Activated CD8-positive, alpha-beta memory T cell treated with anti-CD3 and anti-CD28 coated beads, Interleukin-2, amount 50 U/mL, for 48 hours (primary cell): ENCODE measurements at regions not wholly inside any gene's neighbourhood (a gene's known extent, or its start where the extent isn't known, plus 50 kb on each side); places are given as distances from the start of the nearest gene placed in this dataset.

ENCODE experiments used
- DNase-seq: peaks from one replicate; pipeline ENCODE4 v3.0.0-alpha.2; 2020

- no peak for DNase-seq
These were observed 53.1 kb upstream of the GLRA2 start for GRCh38 chrX:14476205-14476604.

- DNase-seq, result no peak
These were observed 79.6 kb upstream of the GLRA2 start for GRCh38 chrX:14449773-14450172.

GRCh38 chrX:14448406-14448805 lies 80.9 kb upstream of the GLRA2 start:
- DNase-seq, result no peak

- DNase-seq, result no peak
These were observed 89.2 kb upstream of the GLRA2 start for GRCh38 chrX:14440106-14440505.

- DNase-seq, result no peak
These were observed 101.7 kb upstream of the GLRA2 start for GRCh38 chrX:14427614-14428013.

- no peak for DNase-seq
These were observed 108.5 kb upstream of the GLRA2 start for GRCh38 chrX:14420841-14421240.

GRCh38 chrX:14412686-14413085 lies 116.7 kb upstream of the GLRA2 start:
- DNase-seq, result no peak

GRCh38 chrX:14411326-14411725 lies 118.0 kb upstream of the GLRA2 start:
- DNase-seq, result no peak

GRCh38 chrX:14409341-14409740 lies 120.0 kb upstream of the GLRA2 start:
- no peak for DNase-seq

- no peak for DNase-seq
These were observed 123.1 kb upstream of the GLRA2 start for GRCh38 chrX:14406225-14406624.

- no peak for DNase-seq
These were observed 130.6 kb upstream of the GLRA2 start for GRCh38 chrX:14398725-14399124.

GRCh38 chrX:14389682-14390081 lies 139.7 kb upstream of the GLRA2 start:
- DNase-seq, result no peak

GRCh38 chrX:14386981-14387380 lies 142.4 kb upstream of the GLRA2 start:
- no peak for DNase-seq

GRCh38 chrX:14380044-14380443 lies 149.3 kb upstream of the GLRA2 start:
- DNase-seq, result no peak

- no peak for DNase-seq
These were observed 151.9 kb upstream of the GLRA2 start for GRCh38 chrX:14377427-14377826.

- no peak for DNase-seq
These were observed 165.6 kb upstream of the GLRA2 start for GRCh38 chrX:14363728-14364127.

GRCh38 chrX:14362721-14363120 lies 166.6 kb upstream of the GLRA2 start:
- DNase-seq, result no peak

GRCh38 chrX:14361435-14361834 lies 167.9 kb upstream of the GLRA2 start:
- no peak for DNase-seq

- DNase-seq, result no peak
These were observed 169.6 kb upstream of the GLRA2 start for GRCh38 chrX:14359727-14360126.

- no peak for DNase-seq
These were observed 170.0 kb upstream of the GLRA2 start for GRCh38 chrX:14359316-14359715.

GRCh38 chrX:14357314-14357713 lies 172.0 kb upstream of the GLRA2 start:
- DNase-seq, result no peak

- DNase-seq, result no peak
These were observed 172.9 kb upstream of the GLRA2 start for GRCh38 chrX:14356401-14356800.

GRCh38 chrX:14355556-14355955 lies 173.8 kb upstream of the GLRA2 start:
- no peak for DNase-seq

- no peak for DNase-seq
These were observed 174.8 kb upstream of the GLRA2 start for GRCh38 chrX:14354521-14354920.

- DNase-seq, result no peak
These were observed 176.8 kb upstream of the GLRA2 start for GRCh38 chrX:14352511-14352910.
